ENCODE measurements at regions not wholly inside any gene's neighbourhood (a gene's known extent, or its start where the extent isn't known, plus 50 kb on each side); places are given as distances from the start of the nearest gene placed in this dataset.

- TF ChIP-seq EZH2 (optimal IDR thresholded peaks at IDR 0.05; ENCODE audit: low read depth, low read length), result no peak
- no peak for TF ChIP-seq CTCF (IDR thresholded peaks at IDR 0.05; ENCODE audit: low read length)
- TF ChIP-seq EZH2phosphoT487 (IDR thresholded peaks at IDR 0.05; ENCODE audit: low read length), result no peak
- Histone ChIP-seq H3K36me3 (replicated peaks; ENCODE audit: insufficient read depth, low read length) (no peaks in the 10 kb centered on the region), H4K20me1 (ENCODE audit: insufficient read depth, low read length) (no peaks in the 10 kb centered on the region), H3K9ac (ENCODE audit: low read length) (no peak overlapping the region), H3K27me3 (replicated peaks; ENCODE audit: insufficient read depth, low read length) (no peaks in the 10 kb centered on the region), H3K79me2 (ENCODE audit: low read length) (no peaks in the 10 kb centered on the region), H3K4me1 (ENCODE audit: low read length) (no peaks in the 10 kb centered on the region), H2AFZ (ENCODE audit: low read length) (no peak overlapping the region), H3K9me2 (replicated peaks; ENCODE audit: insufficient read depth, low read length) (no peaks in the 10 kb centered on the region), H3K4me3 (ENCODE audit: low read length) (no peak overlapping the region), H3F3A (ENCODE audit: insufficient read depth, low read length) (no peaks in the 10 kb centered on the region), H3K4me2 (ENCODE audit: low read depth, low read length) (no peak overlapping the region), H3K9me3 (replicated peaks; ENCODE audit: insufficient read depth, low read length) (no peaks in the 10 kb centered on the region), H3K27ac (ENCODE audit: low read length) (no peak overlapping the region)
- DNase-seq, result no peak
These were observed 82.7 kb upstream of the NR2F2 start for GRCh38 chr15:96247621-96248305.

GRCh38 chr15:96252148-96252547, 78.4 kb upstream of the NR2F2 start:
- no peak for DNase-seq
- H3K9me3 ChIP-seq (replicated peaks; ENCODE audit: insufficient read depth, low read length), result no peaks in the 10 kb centered on the region
- H3K36me3 ChIP-seq (replicated peaks; ENCODE audit: insufficient read depth, low read length), result no peaks in the 10 kb centered on the region
- H3K4me2 ChIP-seq (ENCODE audit: low read depth, low read length), result no peak overlapping the region
- no peak for TF ChIP-seq EZH2 (optimal IDR thresholded peaks at IDR 0.05; ENCODE audit: low read depth, low read length)
- no peak for TF ChIP-seq CTCF (IDR thresholded peaks at IDR 0.05; ENCODE audit: low read length)
- no peak for TF ChIP-seq EZH2phosphoT487 (IDR thresholded peaks at IDR 0.05; ENCODE audit: low read length)
- H3K27me3 ChIP-seq (replicated peaks; ENCODE audit: insufficient read depth, low read length), result no peaks in the 10 kb centered on the region
- H3K4me1 ChIP-seq (ENCODE audit: low read length), result no peaks in the 10 kb centered on the region
- no peaks in the 10 kb centered on the region for H3F3A ChIP-seq (ENCODE audit: insufficient read depth, low read length)
- no peaks in the 10 kb centered on the region for H4K20me1 ChIP-seq (ENCODE audit: insufficient read depth, low read length)
- no peaks in the 10 kb centered on the region for H3K79me2 ChIP-seq (ENCODE audit: low read length)
- H3K9ac ChIP-seq (ENCODE audit: low read length), result no peak overlapping the region
- H3K9me2 ChIP-seq (replicated peaks; ENCODE audit: insufficient read depth, low read length), result no peaks in the 10 kb centered on the region
- H2AFZ ChIP-seq (ENCODE audit: low read length), result no peak overlapping the region
- no peak overlapping the region for H3K4me3 ChIP-seq (ENCODE audit: low read length)
- no peak overlapping the region for H3K27ac ChIP-seq (ENCODE audit: low read length)

- no peak overlapping the region for H3K4me3 ChIP-seq (ENCODE audit: low read length)
- no peak overlapping the region for H3K4me2 ChIP-seq (ENCODE audit: low read depth, low read length)
- DNase-seq, result no peak
- H3K27me3 ChIP-seq (replicated peaks; ENCODE audit: insufficient read depth, low read length), result no peaks in the 10 kb centered on the region
- no peak for TF ChIP-seq CTCF (IDR thresholded peaks at IDR 0.05; ENCODE audit: low read length)
- no peaks in the 10 kb centered on the region for H3K4me1 ChIP-seq (ENCODE audit: low read length)
- H3K79me2 ChIP-seq (ENCODE audit: low read length), result no peaks in the 10 kb centered on the region
- H3K27ac ChIP-seq (ENCODE audit: low read length), result no peak overlapping the region
- H4K20me1 ChIP-seq (ENCODE audit: insufficient read depth, low read length), result no peaks in the 10 kb centered on the region
- no peaks in the 10 kb centered on the region for H3F3A ChIP-seq (ENCODE audit: insufficient read depth, low read length)
- no peak overlapping the region for H2AFZ ChIP-seq (ENCODE audit: low read length)
- H3K9ac ChIP-seq (ENCODE audit: low read length), result no peak overlapping the region
- H3K9me2 ChIP-seq (replicated peaks; ENCODE audit: insufficient read depth, low read length), result no peaks in the 10 kb centered on the region
- H3K36me3 ChIP-seq (replicated peaks; ENCODE audit: insufficient read depth, low read length), result no peaks in the 10 kb centered on the region
- H3K9me3 ChIP-seq (replicated peaks; ENCODE audit: insufficient read depth, low read length), result no peaks in the 10 kb centered on the region
These were observed 77.3 kb upstream of the NR2F2 start for GRCh38 chr15:96253006-96253747.

Data from MM.1S (cell line).